PC-9 (cell line): ENCODE measurements at regions not wholly inside any gene's neighbourhood (a gene's known extent, or its start where the extent isn't known, plus 50 kb on each side); places are given as distances from the start of the nearest gene placed in this dataset.

Source experiments
- EZH2 ChIP-seq: fragments of 200-600 bp; sonication (generic); IDR thresholded peaks from 2 replicates; pipeline ENCODE4 v1.8.0; 2017; ENCODE audit warnings: antibody characterized with exemption, low read depth
- TF ChIP-seq, protein P1 (sequence below): fragments of 200-600 bp; sonication (generic); conservative IDR thresholded peaks from 2 replicates; pipeline ENCODE4 v1.6.1; 2017; ENCODE audit warnings: mixed run types, antibody characterized with exemption, mild to moderate bottlenecking, moderate library complexity

DNA sequence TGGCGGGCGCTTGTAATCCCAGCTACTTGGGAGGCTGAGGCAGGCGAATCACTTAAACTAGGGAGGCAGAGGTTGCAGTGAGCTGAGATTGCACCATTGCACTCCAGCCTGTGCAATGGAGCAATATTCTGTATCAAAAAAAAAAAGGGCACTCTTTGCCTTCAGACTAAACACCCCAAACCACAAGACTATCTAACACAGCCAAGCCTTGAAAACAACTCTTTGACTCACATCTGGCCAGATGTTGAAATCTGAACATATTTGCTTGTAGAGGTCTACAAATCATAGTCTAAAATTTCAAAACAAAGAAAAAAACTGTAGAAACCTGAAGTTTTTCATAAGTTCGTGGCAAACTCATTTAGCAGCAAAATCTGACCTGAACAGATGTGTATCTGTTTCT, 94.9 kb downstream of the FAM161A start:
- TF ChIP-seq, protein P1, sequence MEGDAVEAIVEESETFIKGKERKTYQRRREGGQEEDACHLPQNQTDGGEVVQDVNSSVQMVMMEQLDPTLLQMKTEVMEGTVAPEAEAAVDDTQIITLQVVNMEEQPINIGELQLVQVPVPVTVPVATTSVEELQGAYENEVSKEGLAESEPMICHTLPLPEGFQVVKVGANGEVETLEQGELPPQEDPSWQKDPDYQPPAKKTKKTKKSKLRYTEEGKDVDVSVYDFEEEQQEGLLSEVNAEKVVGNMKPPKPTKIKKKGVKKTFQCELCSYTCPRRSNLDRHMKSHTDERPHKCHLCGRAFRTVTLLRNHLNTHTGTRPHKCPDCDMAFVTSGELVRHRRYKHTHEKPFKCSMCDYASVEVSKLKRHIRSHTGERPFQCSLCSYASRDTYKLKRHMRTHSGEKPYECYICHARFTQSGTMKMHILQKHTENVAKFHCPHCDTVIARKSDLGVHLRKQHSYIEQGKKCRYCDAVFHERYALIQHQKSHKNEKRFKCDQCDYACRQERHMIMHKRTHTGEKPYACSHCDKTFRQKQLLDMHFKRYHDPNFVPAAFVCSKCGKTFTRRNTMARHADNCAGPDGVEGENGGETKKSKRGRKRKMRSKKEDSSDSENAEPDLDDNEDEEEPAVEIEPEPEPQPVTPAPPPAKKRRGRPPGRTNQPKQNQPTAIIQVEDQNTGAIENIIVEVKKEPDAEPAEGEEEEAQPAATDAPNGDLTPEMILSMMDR = no peak
- TF ChIP-seq EZH2 = no peak
